Breast epithelium (tissue), 4 donors: ENCODE measurements at regions not wholly inside any gene's neighbourhood (a gene's known extent, or its start where the extent isn't known, plus 50 kb on each side); places are given as distances from the start of the nearest gene placed in this dataset.
"Not testable (repeated sequence)": the region's sequence is repeated elsewhere in the genome, so short reads cannot be mapped to it uniquely, and the experiment has no call there.

Experiments used
- DNase-seq, 2 donors: peaks; one replicate each; pipeline ENCODE4 v3.0.0-alpha.2; 2019; ENCODE audit warnings: low spot score in 2 of 2
- H3K27ac ChIP-seq, 2 donors: fragments of 200-600 bp; sonication (generic) in 1 of 2; one replicate each; pipeline ENCODE4 v1.5.1; 2016 to 2019; ENCODE audit warnings: mild to moderate bottlenecking in 1 of 2
- H3K27me3 ChIP-seq, 2 donors: fragments of 200-600 bp; sonication (generic) in 1 of 2; one replicate each; pipeline versions ENCODE4 v1.5.1 to v1.6.0; 2017 to 2019; ENCODE audit warnings: control low read depth in 1 of 2, mild to moderate bottlenecking in 1 of 2
- H3K36me3 ChIP-seq: fragments of 200-600 bp; one replicate; pipeline ENCODE4 v1.5.1; 2019
- H3K4me1 ChIP-seq, 2 donors: fragments of 200-600 bp; sonication (generic); one replicate each; pipeline ENCODE4 v1.5.1; 2016 to 2019; ENCODE audit warnings: control low read depth in 1 of 2
- H3K4me3 ChIP-seq, 3 donors: fragments of 200-600 bp; sonication (generic); 1 replicate in 2 of 3; 2 replicates in 1 of 3; pipeline ENCODE4 v1.5.1; 2016 to 2019; ENCODE audit warnings: mild to moderate bottlenecking in 3 of 3, moderate library complexity in 2 of 3
- H3K9me3 ChIP-seq, 2 donors: fragments of 200-600 bp; sonication (generic) in 1 of 2; one replicate each; pipeline ENCODE4 v1.5.1; 2016 to 2019; ENCODE audit warnings: control low read depth in 1 of 2
- CTCF ChIP-seq, 3 donors: fragments of 450-650 bp; IDR thresholded peaks; one replicate each; pipeline ENCODE4 v1.5.1; 2016 to 2017; ENCODE audit warnings: antibody characterized with exemption in 3 of 3, mild to moderate bottlenecking in 3 of 3, moderate library complexity in 3 of 3
- POLR2A ChIP-seq: fragments of 450-650 bp; IDR thresholded peaks from one replicate; pipeline ENCODE4 v1.6.1; 2016; ENCODE audit warnings: antibody characterized with exemption, mild to moderate bottlenecking, moderate library complexity
- POLR2AphosphoS5 ChIP-seq, 3 donors: sonication (generic); formaldehyde crosslinking; IDR thresholded peaks; one replicate each; pipeline ENCODE4 v1.6.1; 2017; ENCODE audit warnings: antibody characterized with exemption in 3 of 3
- intact Hi-C: fragments of 100-400 bp; cut with DNase I; formaldehyde crosslinking; loops from one replicate; pipeline ENCODE4 v1.15.1; 2023; ENCODE audit warnings: low total_unique reads

- DNase-seq, result no peak
- Histone ChIP-seq H3K27me3 (peaks cover 0 to 2% of the 10 kb centered on the region in 2 donors), H3K9me3 (no peaks in the 10 kb centered on the region), H3K36me3 (no peaks in the 10 kb centered on the region), H3K4me1 (no peaks in the 10 kb centered on the region), H3K27ac (no peak overlapping the region), H3K4me3 (no peak overlapping the region)
- intact Hi-C loops, result no loop called here
- no peak for TF ChIP-seq POLR2A
- no peak for TF ChIP-seq CTCF (IDR thresholded peaks at IDR 0.05)
- no peak for TF ChIP-seq POLR2AphosphoS5 (IDR thresholded peaks at IDR 0.05)
Measured at GRCh38 chr9:30244877-30245276, 2139.6 kb upstream of the ACO1 start.

GRCh38 chr9:30250872-30251271, 2133.6 kb upstream of the ACO1 start:
- DNase-seq, result no peak
- Histone ChIP-seq H3K27me3 (no peaks in the 10 kb centered on the region), H3K4me1 (no peaks in the 10 kb centered on the region), H3K36me3 (no peaks in the 10 kb centered on the region), H3K9me3 (no peaks in the 10 kb centered on the region), H3K4me3 (no peak overlapping the region), H3K27ac (no peak overlapping the region)
- TF ChIP-seq CTCF (IDR thresholded peaks at IDR 0.05), result no peak
- no peak for TF ChIP-seq POLR2AphosphoS5 (IDR thresholded peaks at IDR 0.05)
- no peak for TF ChIP-seq POLR2A
- intact Hi-C loops, result no loop called here

DNA sequence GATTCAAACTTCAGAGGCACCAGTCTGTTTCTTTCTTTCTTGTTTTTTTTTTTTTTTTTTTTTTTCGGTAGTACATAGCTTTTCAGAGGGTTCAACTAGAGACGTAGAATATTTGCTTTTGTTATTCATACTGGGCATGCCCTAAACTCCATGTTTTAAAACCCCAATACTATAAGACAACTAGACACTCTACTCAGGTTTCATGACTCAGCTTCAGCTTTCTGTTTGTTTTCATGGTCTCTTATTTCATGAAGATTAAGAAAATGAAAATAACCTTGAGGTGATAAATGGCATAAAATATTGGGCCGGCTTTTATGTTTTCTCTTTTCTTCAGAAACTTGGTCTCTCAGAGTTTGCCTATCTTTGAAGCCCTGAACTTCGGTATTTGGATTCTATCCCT, 2126.3 kb upstream of the ACO1 start:
- Histone ChIP-seq H3K36me3 (no peaks in the 10 kb centered on the region), H3K27ac (no peak overlapping the region), H3K27me3 (no peaks in the 10 kb centered on the region), H3K4me3 (no peak overlapping the region), H3K4me1 (no peaks in the 10 kb centered on the region), H3K9me3 (peaks cover 0 to 11% of the 10 kb centered on the region in 2 donors)
- TF ChIP-seq CTCF (IDR thresholded peaks at IDR 0.05), result no peak
- TF ChIP-seq POLR2A, result no peak
- no peak for TF ChIP-seq POLR2AphosphoS5 (IDR thresholded peaks at IDR 0.05)
- intact Hi-C loops, result no loop called here
- DNase-seq, result no peak

DNA sequence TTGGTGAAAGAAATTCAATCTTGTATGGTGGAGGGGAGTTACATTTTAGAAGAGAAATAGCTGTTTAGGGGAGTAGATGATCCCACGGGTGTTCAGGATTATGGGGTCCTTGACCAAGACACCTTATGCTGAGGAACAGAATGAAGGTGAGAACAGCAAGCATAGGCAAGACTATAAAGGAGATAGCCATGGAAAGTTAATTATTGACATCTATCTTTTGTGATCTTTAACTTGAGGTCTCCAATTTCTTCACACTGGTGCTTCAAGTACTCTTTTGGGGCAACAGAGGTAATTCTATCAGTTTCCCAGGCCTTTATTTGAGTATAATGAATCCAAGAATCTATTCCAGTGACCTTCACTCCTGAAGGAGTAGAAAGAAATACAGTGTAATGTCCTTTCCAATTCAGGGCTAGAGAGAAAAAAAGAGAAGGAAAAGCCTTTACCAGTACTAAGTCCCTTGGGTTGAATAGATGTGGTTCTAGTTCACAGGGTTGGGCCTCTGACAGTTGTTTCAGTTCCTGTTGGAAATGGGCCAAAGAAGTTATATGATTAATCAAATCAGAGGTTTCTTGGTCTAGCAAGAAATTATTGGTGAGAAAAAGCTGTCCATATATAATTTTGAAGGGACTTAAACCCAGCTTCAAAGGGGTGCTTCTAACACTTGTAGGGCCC, 2104.1 kb upstream of the ACO1 start:
- intact Hi-C loops, result no loop called here
- Histone ChIP-seq H3K4me1 (no peaks in the 10 kb centered on the region), H3K27me3 (no peaks in the 10 kb centered on the region), H3K27ac (no peak overlapping the region), H3K9me3 (peaks cover 0 to 6% of the 10 kb centered on the region in 2 donors), H3K4me3 (no peak overlapping the region), H3K36me3 (no peaks in the 10 kb centered on the region)
- DNase-seq, result no peak
- TF ChIP-seq POLR2AphosphoS5 (IDR thresholded peaks at IDR 0.05), result no peak
- no peak for TF ChIP-seq CTCF (IDR thresholded peaks at IDR 0.05)
- no peak for TF ChIP-seq POLR2A

DNA sequence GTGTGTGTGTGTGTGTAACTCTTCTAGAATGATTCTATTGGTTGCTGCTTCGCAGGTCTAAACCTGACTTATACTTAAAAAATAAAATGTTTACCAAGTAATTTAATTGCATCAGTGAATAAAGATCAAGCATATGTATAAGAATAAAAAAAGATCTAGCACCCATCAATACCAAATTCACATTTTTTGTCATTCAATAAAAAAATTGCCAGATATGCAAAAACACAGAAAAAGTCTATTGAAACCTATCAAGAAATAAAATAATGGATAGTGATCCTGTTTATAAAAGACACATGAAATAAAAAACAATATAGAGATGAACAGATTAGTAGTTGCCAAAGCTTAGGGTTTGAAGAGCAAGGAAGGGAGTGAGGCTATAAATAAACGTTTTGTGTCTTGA, 2095.0 kb upstream of the ACO1 start:
- TF ChIP-seq POLR2AphosphoS5 (IDR thresholded peaks at IDR 0.05) (no peak), CTCF (IDR thresholded peaks at IDR 0.05) (no peak), POLR2A (no peak)
- Histone ChIP-seq H3K9me3 (no peaks in the 10 kb centered on the region), H3K4me1 (no peaks in the 10 kb centered on the region), H3K27me3 (no peaks in the 10 kb centered on the region), H3K27ac (no peak overlapping the region), H3K36me3 (no peaks in the 10 kb centered on the region), H3K4me3 (no peak overlapping the region)
- DNase-seq, result no peak
- intact Hi-C loops, result no loop called here

- H3K27me3 ChIP-seq, H3K36me3 ChIP-seq: not testable (repeated sequence)
Measured at GRCh38 chr9:30292026-30292425, 2092.4 kb upstream of the ACO1 start.

More at GRCh38 chr9:30292026-30292425, 2092.4 kb upstream of the ACO1 start:
- intact Hi-C loops, H3K9me3 ChIP-seq, H3K4me1 ChIP-seq, DNase-seq, H3K4me3 ChIP-seq, H3K27ac ChIP-seq: not testable (repeated sequence)
